Activated CD4-positive, alpha-beta memory T cell treated with anti-CD3 and anti-CD28 coated beads for 36 hours (primary cell): ENCODE measurements at regions not wholly inside any gene's neighbourhood (a gene's known extent, or its start where the extent isn't known, plus 50 kb on each side); places are given as distances from the start of the nearest gene placed in this dataset.

Experiments
- CTCF ChIA-PET: fragments of 350-600 bp; sonication (Branson Sonifier 250); formaldehyde crosslinking; loops from one replicate; lab custom pipeline; 2021; ENCODE audit warnings: antibody characterized with exemption, inconsistent platforms; lab: Charles Lee
- POLR2A ChIA-PET: fragments of 350-600 bp; sonication (Branson Sonifier 250); formaldehyde crosslinking; loops from one replicate; lab custom pipeline; 2021; ENCODE audit warnings: antibody characterized with exemption; lab: Charles Lee
- DNase-seq: peaks from one replicate; pipeline ENCODE4 v3.0.0-alpha.2; 2020
- H3K27ac Mint-ChIP-seq: one replicate; pipeline ENCODE4 v1.8.0; 2021; ENCODE audit warnings: mixed read lengths
- H3K27me3 Mint-ChIP-seq: one replicate; pipeline ENCODE4 v1.8.0; 2021; ENCODE audit warnings: mixed read lengths
- H3K36me3 Mint-ChIP-seq: one replicate; pipeline ENCODE4 v1.8.0; 2021; ENCODE audit warnings: mixed read lengths
- H3K4me1 Mint-ChIP-seq: one replicate; pipeline ENCODE4 v1.8.0; 2021; ENCODE audit warnings: low read depth, mixed read lengths
- H3K4me3 Mint-ChIP-seq: one replicate; pipeline ENCODE4 v1.8.0; 2021; ENCODE audit warnings: mild to moderate bottlenecking, mixed read lengths
- H3K9me3 Mint-ChIP-seq: one replicate; pipeline ENCODE4 v1.8.0; 2021; ENCODE audit warnings: mixed read lengths
- intact Hi-C: fragments of 100-400 bp; cut with micrococcal nuclease; formaldehyde crosslinking; loops from one replicate; pipeline ENCODE4 v1.15.1; 2023

- H3K27me3 Mint-ChIP-seq, result no peaks in the 10 kb centered on the region
- no peak for DNase-seq
- peaks cover 18% of the 10 kb centered on the region for H3K4me1 Mint-ChIP-seq
- peaks cover 9% of the 10 kb centered on the region for H3K9me3 Mint-ChIP-seq
- H3K4me3 Mint-ChIP-seq, result no peak overlapping the region
- intact Hi-C loops, result loop anchor here (5.0 kb wide), 1 partner anchor 188 kb away; no protein-coding TSS in a partner anchor
- no peak overlapping the region for H3K27ac Mint-ChIP-seq
- CTCF ChIA-PET, result no interaction called here
- no peaks in the 10 kb centered on the region for H3K36me3 Mint-ChIP-seq
- POLR2A ChIA-PET, result no interaction called here
Observed at GRCh38 chr5:110049816-110050215, 360.1 kb downstream of the MAN2A1 start.

- Mint-ChIP-seq H3K27ac (no peak overlapping the region), H3K9me3 (no peaks in the 10 kb centered on the region), H3K36me3 (no peaks in the 10 kb centered on the region), H3K27me3 (no peaks in the 10 kb centered on the region), H3K4me1 (peaks cover 27% of the 10 kb centered on the region), H3K4me3 (no peak overlapping the region)
- intact Hi-C loops, result loop anchor here (5.0 kb wide), 1 partner anchor 188 kb away; no protein-coding TSS in a partner anchor
- DNase-seq, result no peak
- ChIA-PET POLR2A (no interaction called here), CTCF (no interaction called here)
Observed at GRCh38 chr5:110050640-110051345, 361.1 kb downstream of the MAN2A1 start.

- POLR2A ChIA-PET, result no interaction called here
- CTCF ChIA-PET, result interaction anchor here (1.0 to 1.4 kb wide), 2 partner anchors 11 to 363 kb away, joined by 3 read pairs; partner anchors contain the start of gene MAN2A1
- intact Hi-C loops, result loop anchor here (5.0 kb wide), 1 partner anchor 191 kb away; no protein-coding TSS in a partner anchor
- DNase-seq, result no peak
- Mint-ChIP-seq H3K27me3 (no peaks in the 10 kb centered on the region), H3K36me3 (no peaks in the 10 kb centered on the region), H3K4me1 (peaks cover 30% of the 10 kb centered on the region), H3K27ac (no peak overlapping the region), H3K4me3 (no peak overlapping the region), H3K9me3 (no peaks in the 10 kb centered on the region)
Observed at GRCh38 chr5:110053205-110053604, 363.5 kb downstream of the MAN2A1 start.

- ChIA-PET CTCF (interaction anchor here (0.7 to 1.4 kb wide), 5 partner anchors 10 to 365 kb away, joined by 3 to 4 read pairs (median 3); partner anchors contain the start of gene MAN2A1), POLR2A (interaction anchor here (0.9 to 1.2 kb wide), 2 partner anchors 10 to 35 kb away, joined by 3 to 4 read pairs; no protein-coding TSS in a partner anchor)
- intact Hi-C loops, result loop anchor here (1.0 to 5.0 kb wide), 6 partner anchors 10 to 363 kb away; no protein-coding TSS in a partner anchor
- no peak for DNase-seq
- H3K4me1 Mint-ChIP-seq, result peaks cover 30% of the 10 kb centered on the region
- no peaks in the 10 kb centered on the region for H3K9me3 Mint-ChIP-seq
- no peaks in the 10 kb centered on the region for H3K36me3 Mint-ChIP-seq
- no peak overlapping the region for H3K4me3 Mint-ChIP-seq
- peak overlapping the region; percentile 67 for H3K27ac Mint-ChIP-seq
- H3K27me3 Mint-ChIP-seq, result no peaks in the 10 kb centered on the region
Observed at GRCh38 chr5:110053824-110054223, 364.1 kb downstream of the MAN2A1 start.

- Mint-ChIP-seq H3K27ac (peak overlapping the region; percentile 67), H3K4me3 (no peak overlapping the region), H3K27me3 (no peaks in the 10 kb centered on the region), H3K9me3 (no peaks in the 10 kb centered on the region), H3K36me3 (no peaks in the 10 kb centered on the region), H3K4me1 (peaks cover 30% of the 10 kb centered on the region)
- ChIA-PET CTCF (interaction anchor here (0.7 to 1.4 kb wide), 6 partner anchors 10 to 1235 kb away, joined by 3 to 4 read pairs (median 3); partner anchors contain the start of gene MAN2A1), POLR2A (interaction anchor here (0.9 to 1.2 kb wide), 2 partner anchors 10 to 34 kb away, joined by 3 to 4 read pairs; no protein-coding TSS in a partner anchor)
- peak; percentile 79 for DNase-seq
- intact Hi-C loops, result loop anchor here (1.0 to 5.0 kb wide), 6 partner anchors 10 to 363 kb away; no protein-coding TSS in a partner anchor
Observed at GRCh38 chr5:110054240-110054639, 364.5 kb downstream of the MAN2A1 start.

GRCh38 chr5:110055302-110055701, 365.6 kb downstream of the MAN2A1 start:
- H3K4me1 Mint-ChIP-seq, result peaks cover 30% of the 10 kb centered on the region
- H3K4me3 Mint-ChIP-seq, result no peak overlapping the region
- CTCF ChIA-PET, result no interaction called here
- H3K9me3 Mint-ChIP-seq, result no peaks in the 10 kb centered on the region
- no peak overlapping the region for H3K27ac Mint-ChIP-seq
- H3K27me3 Mint-ChIP-seq, result no peaks in the 10 kb centered on the region
- DNase-seq, result no peak
- no peaks in the 10 kb centered on the region for H3K36me3 Mint-ChIP-seq
- POLR2A ChIA-PET, result no interaction called here
- intact Hi-C loops, result loop anchor here (2.0 kb wide), 1 partner anchor 91 kb away; no protein-coding TSS in a partner anchor

- DNase-seq, result no peak
- Mint-ChIP-seq H3K27me3 (no peaks in the 10 kb centered on the region), H3K9me3 (no peaks in the 10 kb centered on the region), H3K4me1 (peaks cover 30% of the 10 kb centered on the region), H3K36me3 (no peaks in the 10 kb centered on the region), H3K27ac (no peak overlapping the region), H3K4me3 (no peak overlapping the region)
- POLR2A ChIA-PET, result no interaction called here
- intact Hi-C loops, result no loop called here
- CTCF ChIA-PET, result no interaction called here
Observed at GRCh38 chr5:110056580-110057114, 366.9 kb downstream of the MAN2A1 start.

GRCh38 chr5:110058175-110058574, 368.4 kb downstream of the MAN2A1 start:
- intact Hi-C loops, result no loop called here
- DNase-seq, result no peak
- POLR2A ChIA-PET, result no interaction called here
- Mint-ChIP-seq H3K9me3 (no peaks in the 10 kb centered on the region), H3K4me3 (no peak overlapping the region), H3K36me3 (no peaks in the 10 kb centered on the region), H3K27me3 (no peaks in the 10 kb centered on the region), H3K27ac (no peak overlapping the region), H3K4me1 (peaks cover 28% of the 10 kb centered on the region)
- CTCF ChIA-PET, result no interaction called here

- Mint-ChIP-seq H3K9me3 (no peaks in the 10 kb centered on the region), H3K27me3 (no peaks in the 10 kb centered on the region), H3K4me1 (peaks cover 18% of the 10 kb centered on the region), H3K36me3 (no peaks in the 10 kb centered on the region), H3K4me3 (no peak overlapping the region), H3K27ac (no peak overlapping the region)
- DNase-seq, result no peak
- intact Hi-C loops, result no loop called here
- CTCF ChIA-PET, result no interaction called here
- POLR2A ChIA-PET, result no interaction called here
Observed at GRCh38 chr5:110062246-110062645, 372.5 kb downstream of the MAN2A1 start.

- CTCF ChIA-PET, result interaction anchor here (1.0 kb wide), 1 partner anchor 10 kb away, joined by 3 read pairs; no protein-coding TSS in a partner anchor
Observed at GRCh38 chr5:110063640-110064602, 374.2 kb downstream of the MAN2A1 start.

GRCh38 chr5:110064603-110065268, 375.0 kb downstream of the MAN2A1 start:
- DNase-seq, result no peak
- POLR2A ChIA-PET, result interaction anchor here (1.0 kb wide), 1 partner anchor 11 kb away, joined by 3 read pairs; no protein-coding TSS in a partner anchor
- CTCF ChIA-PET, result interaction anchor here (1.0 kb wide), 1 partner anchor 11 kb away, joined by 3 read pairs; no protein-coding TSS in a partner anchor

More at GRCh38 chr5:110063640-110064602, 374.2 kb downstream of the MAN2A1 start:
- POLR2A ChIA-PET, result interaction anchor here (1.0 kb wide), 1 partner anchor 10 kb away, joined by 3 read pairs; no protein-coding TSS in a partner anchor
- Mint-ChIP-seq H3K4me1 (peaks cover 23% of the 10 kb centered on the region), H3K27me3 (no peaks in the 10 kb centered on the region), H3K4me3 (no peak overlapping the region), H3K36me3 (peaks cover 5% of the 10 kb centered on the region), H3K27ac (no peak overlapping the region), H3K9me3 (peaks cover 8% of the 10 kb centered on the region)
- no peak for DNase-seq
- intact Hi-C loops, result loop anchor here (1.0 kb wide), 2 partner anchors 10 to 23 kb away; no protein-coding TSS in a partner anchor

More at GRCh38 chr5:110064603-110065268, 375.0 kb downstream of the MAN2A1 start:
- intact Hi-C loops, result loop anchor here (1.0 kb wide), 2 partner anchors 10 to 23 kb away; no protein-coding TSS in a partner anchor
- H3K9me3 Mint-ChIP-seq, result peaks cover 16% of the 10 kb centered on the region
- peaks cover 23% of the 10 kb centered on the region for H3K4me1 Mint-ChIP-seq
- H3K36me3 Mint-ChIP-seq, result peaks cover 5% of the 10 kb centered on the region
- no peaks in the 10 kb centered on the region for H3K27me3 Mint-ChIP-seq
- H3K4me3 Mint-ChIP-seq, result no peak overlapping the region
- no peak overlapping the region for H3K27ac Mint-ChIP-seq
